Type B pancreatic cell (in vitro differentiated cells): ENCODE measurements at regions not wholly inside any gene's neighbourhood (a gene's known extent, or its start where the extent isn't known, plus 50 kb on each side); places are given as distances from the start of the nearest gene placed in this dataset.
"Not testable (repeated sequence)": the region's sequence is repeated elsewhere in the genome, so short reads cannot be mapped to it uniquely, and the experiment has no call there.

ENCODE experiments used
- DNase-seq: peaks from one replicate; pipeline ENCODE4 v3.0.0; 2021; ENCODE audit warnings: mixed read lengths; ENCODE audit not compliant: unreplicated experiment; ENCODE audit errors: extremely low spot score
- H3K27ac Mint-ChIP-seq: 2 replicates; pipeline ENCODE4 v1.8.0; 2021; ENCODE audit warnings: mild to moderate bottlenecking, mixed read lengths
- H3K27me3 Mint-ChIP-seq: 2 replicates; pipeline ENCODE4 v1.8.0; 2021; ENCODE audit warnings: mixed read lengths
- H3K36me3 Mint-ChIP-seq: 2 replicates; pipeline ENCODE4 v1.8.0; 2021; ENCODE audit warnings: mixed read lengths
- H3K4me1 Mint-ChIP-seq: one replicate; pipeline ENCODE4 v1.8.0; 2021; ENCODE audit warnings: mixed read lengths; ENCODE audit not compliant: unreplicated experiment
- H3K4me3 Mint-ChIP-seq: 2 replicates; pipeline ENCODE4 v1.8.0; 2021; ENCODE audit warnings: mild to moderate bottlenecking, mixed read lengths
- H3K9me3 Mint-ChIP-seq: 2 replicates; pipeline ENCODE4 v1.8.0; 2021; ENCODE audit warnings: mixed read lengths
- CTCF ChIP-seq: fragments of 200-600 bp; sonication (generic); conservative IDR thresholded peaks from 2 replicates; pipeline ENCODE4 v1.5.0; 2021; ENCODE audit warnings: antibody characterized with exemption, mild to moderate bottlenecking

- Mint-ChIP-seq H3K4me1 (no peaks in the 10 kb centered on the region), H3K27ac (no peak overlapping the region), H3K9me3 (peaks cover 4% of the 10 kb centered on the region), H3K4me3 (no peak overlapping the region), H3K27me3 (peaks cover 18% of the 10 kb centered on the region), H3K36me3 (no peaks in the 10 kb centered on the region)
- TF ChIP-seq CTCF, result no peak
- no peak for DNase-seq
Measured at GRCh38 chr4:55277011-55277410, 69.0 kb upstream of the SRD5A3 start.

- no peak for DNase-seq
- Mint-ChIP-seq H3K4me1 (no peaks in the 10 kb centered on the region), H3K4me3 (no peak overlapping the region), H3K9me3 (peaks cover 4% of the 10 kb centered on the region), H3K27me3 (peaks cover 18% of the 10 kb centered on the region), H3K36me3 (no peaks in the 10 kb centered on the region), H3K27ac (no peak overlapping the region)
- no peak for TF ChIP-seq CTCF
Measured at GRCh38 chr4:55278316-55278715, 67.7 kb upstream of the SRD5A3 start.

GRCh38 chr4:55280474-55280873 lies 65.6 kb upstream of the SRD5A3 start:
- H3K4me3 Mint-ChIP-seq, H3K9me3 Mint-ChIP-seq, H3K36me3 Mint-ChIP-seq, H3K27ac Mint-ChIP-seq, DNase-seq, H3K4me1 Mint-ChIP-seq, H3K27me3 Mint-ChIP-seq: not testable (repeated sequence)

GRCh38 chr4:55281118-55281683 lies 64.8 kb upstream of the SRD5A3 start:
- H3K9me3 Mint-ChIP-seq, DNase-seq, H3K4me3 Mint-ChIP-seq, H3K27me3 Mint-ChIP-seq, H3K36me3 Mint-ChIP-seq, H3K4me1 Mint-ChIP-seq, H3K27ac Mint-ChIP-seq: not testable (repeated sequence)

- Mint-ChIP-seq H3K9me3 (peaks cover 9% of the 10 kb centered on the region), H3K27ac (no peak overlapping the region), H3K4me3 (no peak overlapping the region), H3K36me3 (no peaks in the 10 kb centered on the region), H3K27me3 (no peaks in the 10 kb centered on the region), H3K4me1 (no peaks in the 10 kb centered on the region)
- no peak for DNase-seq
- no peak for TF ChIP-seq CTCF
Measured at GRCh38 chr4:55284331-55284730, 61.7 kb upstream of the SRD5A3 start.

GRCh38 chr4:55291227-55291640 lies 54.8 kb upstream of the SRD5A3 start:
- Mint-ChIP-seq H3K36me3 (no peaks in the 10 kb centered on the region), H3K9me3 (no peaks in the 10 kb centered on the region), H3K4me1 (no peaks in the 10 kb centered on the region), H3K27ac (no peak overlapping the region), H3K27me3 (no peaks in the 10 kb centered on the region), H3K4me3 (no peak overlapping the region)
- TF ChIP-seq CTCF, result no peak
- DNase-seq, result no peak

GRCh38 chr4:55296096-55296495 lies 49.9 kb upstream of the SRD5A3 start:
- Mint-ChIP-seq H3K27me3 (peaks cover 4% of the 10 kb centered on the region), H3K27ac (no peak overlapping the region), H3K36me3 (no peaks in the 10 kb centered on the region), H3K9me3 (no peaks in the 10 kb centered on the region), H3K4me1 (no peaks in the 10 kb centered on the region), H3K4me3 (no peak overlapping the region)
- no peak for TF ChIP-seq CTCF
- DNase-seq, result no peak
